Adrenal gland (tissue), 9 donors: ENCODE measurements at regions not wholly inside any gene's neighbourhood (a gene's known extent, or its start where the extent isn't known, plus 50 kb on each side); places are given as distances from the start of the nearest gene placed in this dataset.

Experiments used
- DNase-seq, 7 donors: peaks; one replicate each; pipeline ENCODE4 v3.0.0-alpha.2; 2019 to 2020
- H3K27ac ChIP-seq, 5 donors: fragments of 200-600 bp; sonication (generic) in 4 of 5; 1 replicate in 3 of 5; 2 replicates in 2 of 5; pipeline versions ENCODE4 v1.5.1 to v1.8.0; 2016 to 2020; ENCODE audit warnings: mild to moderate bottlenecking in 1 of 5
- H3K27me3 ChIP-seq: fragments of 200-600 bp; 2 replicates; pipeline ENCODE4 v1.8.0; 2021
- H3K36me3 ChIP-seq, 2 donors: fragments of 200-600 bp; replicated peaks in 1 of 2; 1 replicate in 1 of 2; 2 replicates in 1 of 2; pipeline versions ENCODE4 v1.5.1 to v1.8.0; 2018 to 2022
- H3K4me1 ChIP-seq, 2 donors: fragments of 200-600 bp; replicated peaks in 1 of 2; 1 replicate in 1 of 2; 2 replicates in 1 of 2; pipeline versions ENCODE4 v1.5.1 to v1.8.0; 2018 to 2021
- H3K4me3 ChIP-seq, 4 donors: fragments of 200-600 bp; sonication (generic) in 3 of 4; one replicate each; pipeline ENCODE4 v1.5.1; 2016 to 2018
- H3K9me3 ChIP-seq, 3 donors: fragments of 200-600 bp; sonication (generic) in 1 of 3; replicated peaks in 1 of 3; 1 replicate in 2 of 3; 2 replicates in 1 of 3; pipeline versions ENCODE4 v1.5.1 to v1.8.0; 2016 to 2021
- POLR2A ChIP-seq, 2 donors: fragments of 450-650 bp; IDR thresholded peaks; one replicate each; pipeline ENCODE4 v1.6.1; 2017; ENCODE audit warnings: antibody characterized with exemption in 2 of 2, mild to moderate bottlenecking in 2 of 2, moderate library complexity in 1 of 2
- WGBS, 4 donors: extraction: QIAGEN DNeasy Blood & Tissue Kit in 2 of 4; methylation state at CpG; one replicate each; pipeline versions ENCODE4 v1.1.5 to v1.1.7; 2013 to 2017; 5-methylcytosine and 5-hydroxymethylcytosine counted together
- intact Hi-C, 2 donors: fragments of 100-400 bp; cut with DNase I; formaldehyde crosslinking; loops; one replicate each; pipeline versions ENCODE4 v1.14.1 to v1.15.0; 2022 to 2023
- TF ChIP-seq, protein P1 (sequence below), 6 experiments: fragments of 450-650 bp in 4 of 6; fragments of 200-600 bp in 2 of 6; sonication (generic) in 1 of 6; IDR thresholded peaks; 1 replicate in 5 of 6; 2 replicates in 1 of 6; pipeline versions ENCODE4 v1.5.1 to v1.8.0; 2016 to 2021; ENCODE audit warnings: antibody characterized with exemption in 6 of 6, mild to moderate bottlenecking in 2 of 6, moderate library complexity in 1 of 6
- donor health status: healthy with polysubstance abuse.
- donor health status: Bipolar disorder and iron deficiency.
- donor health status: DM: yes; HTN: yes; CAD: no.
- donor health status: DM: no; HTN: no; CAD: no.
- donor health status: DM: no; HTN: no; CAD: no.

DNA sequence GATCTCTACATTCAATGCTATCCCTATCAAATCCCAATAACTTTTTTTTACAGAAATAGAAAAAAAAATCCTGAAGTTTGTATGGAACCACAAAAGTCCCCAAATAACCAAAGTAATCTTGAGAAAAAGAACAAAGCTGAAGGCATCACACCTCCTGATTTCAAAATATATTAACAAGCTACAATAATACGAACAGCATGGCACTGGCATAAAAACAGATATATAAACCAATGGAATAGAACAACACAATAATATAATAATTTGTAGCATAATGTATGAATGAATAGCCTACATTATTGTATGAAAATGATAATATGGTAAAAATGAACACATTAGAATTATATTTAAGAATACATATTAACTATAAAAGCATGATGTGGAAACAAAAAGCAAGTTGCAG is 76.7 kb upstream of the TMC3 start:
- no peaks in the 10 kb centered on the region for H3K27me3 ChIP-seq
- no peaks in the 10 kb centered on the region for H3K4me1 ChIP-seq
- WGBS, 4 donors, result 72 to 92% (median 89%) methylated on average over 1 of the region's 1 CpG
- no peaks in the 10 kb centered on the region for H3K9me3 ChIP-seq
- intact Hi-C loops, result no loop called here
- no peak overlapping the region for H3K27ac ChIP-seq
- no peak for TF ChIP-seq POLR2A (IDR thresholded peaks at IDR 0.05)
- TF ChIP-seq, protein P1, sequence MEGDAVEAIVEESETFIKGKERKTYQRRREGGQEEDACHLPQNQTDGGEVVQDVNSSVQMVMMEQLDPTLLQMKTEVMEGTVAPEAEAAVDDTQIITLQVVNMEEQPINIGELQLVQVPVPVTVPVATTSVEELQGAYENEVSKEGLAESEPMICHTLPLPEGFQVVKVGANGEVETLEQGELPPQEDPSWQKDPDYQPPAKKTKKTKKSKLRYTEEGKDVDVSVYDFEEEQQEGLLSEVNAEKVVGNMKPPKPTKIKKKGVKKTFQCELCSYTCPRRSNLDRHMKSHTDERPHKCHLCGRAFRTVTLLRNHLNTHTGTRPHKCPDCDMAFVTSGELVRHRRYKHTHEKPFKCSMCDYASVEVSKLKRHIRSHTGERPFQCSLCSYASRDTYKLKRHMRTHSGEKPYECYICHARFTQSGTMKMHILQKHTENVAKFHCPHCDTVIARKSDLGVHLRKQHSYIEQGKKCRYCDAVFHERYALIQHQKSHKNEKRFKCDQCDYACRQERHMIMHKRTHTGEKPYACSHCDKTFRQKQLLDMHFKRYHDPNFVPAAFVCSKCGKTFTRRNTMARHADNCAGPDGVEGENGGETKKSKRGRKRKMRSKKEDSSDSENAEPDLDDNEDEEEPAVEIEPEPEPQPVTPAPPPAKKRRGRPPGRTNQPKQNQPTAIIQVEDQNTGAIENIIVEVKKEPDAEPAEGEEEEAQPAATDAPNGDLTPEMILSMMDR (IDR thresholded peaks at IDR 0.05), result no peak
- no peak overlapping the region for H3K4me3 ChIP-seq
- H3K36me3 ChIP-seq, result no peaks in the 10 kb centered on the region
- no peak for DNase-seq

DNA sequence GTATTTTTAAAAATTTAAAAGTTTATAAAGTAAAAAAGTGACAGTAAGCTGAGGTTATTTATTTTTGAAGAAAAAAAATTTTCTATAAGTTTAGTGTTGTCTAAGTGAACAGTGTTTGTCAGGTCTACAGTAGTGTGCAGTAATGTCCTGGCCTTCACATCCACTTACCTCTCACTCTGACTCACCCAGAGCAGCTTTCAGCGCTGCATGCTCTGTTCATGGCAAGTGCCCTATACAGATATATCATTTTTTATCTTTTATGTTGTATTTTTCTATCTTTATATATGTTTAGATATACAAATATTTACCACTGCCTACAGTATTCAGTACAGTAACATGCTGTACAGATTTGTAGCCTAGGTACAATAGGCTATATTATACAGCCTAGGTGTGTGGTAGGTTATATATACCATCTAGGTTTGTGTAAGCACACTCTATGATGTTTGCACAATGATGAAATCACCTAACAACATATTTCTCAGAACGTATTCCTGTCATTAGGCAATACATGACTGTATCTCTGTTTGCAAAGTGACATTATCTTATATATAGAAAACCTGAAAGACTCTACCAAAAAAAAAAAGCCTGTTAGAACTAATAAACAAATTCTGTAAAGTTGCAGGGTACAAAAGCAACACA is 75.9 kb upstream of the TMC3 start:
- TF ChIP-seq, protein P1 (IDR thresholded peaks at IDR 0.05), result no peak
- TF ChIP-seq POLR2A (IDR thresholded peaks at IDR 0.05), result no peak
- 56 to 68% (median 61%) methylated on average over 2 of the region's 2 CpGs for WGBS, 4 donors
- intact Hi-C loops, result no loop called here
- Histone ChIP-seq H3K36me3 (no peaks in the 10 kb centered on the region), H3K9me3 (no peaks in the 10 kb centered on the region), H3K4me1 (no peaks in the 10 kb centered on the region), H3K27me3 (no peaks in the 10 kb centered on the region), H3K27ac (no peak overlapping the region), H3K4me3 (no peak overlapping the region)
- no peak for DNase-seq

DNA sequence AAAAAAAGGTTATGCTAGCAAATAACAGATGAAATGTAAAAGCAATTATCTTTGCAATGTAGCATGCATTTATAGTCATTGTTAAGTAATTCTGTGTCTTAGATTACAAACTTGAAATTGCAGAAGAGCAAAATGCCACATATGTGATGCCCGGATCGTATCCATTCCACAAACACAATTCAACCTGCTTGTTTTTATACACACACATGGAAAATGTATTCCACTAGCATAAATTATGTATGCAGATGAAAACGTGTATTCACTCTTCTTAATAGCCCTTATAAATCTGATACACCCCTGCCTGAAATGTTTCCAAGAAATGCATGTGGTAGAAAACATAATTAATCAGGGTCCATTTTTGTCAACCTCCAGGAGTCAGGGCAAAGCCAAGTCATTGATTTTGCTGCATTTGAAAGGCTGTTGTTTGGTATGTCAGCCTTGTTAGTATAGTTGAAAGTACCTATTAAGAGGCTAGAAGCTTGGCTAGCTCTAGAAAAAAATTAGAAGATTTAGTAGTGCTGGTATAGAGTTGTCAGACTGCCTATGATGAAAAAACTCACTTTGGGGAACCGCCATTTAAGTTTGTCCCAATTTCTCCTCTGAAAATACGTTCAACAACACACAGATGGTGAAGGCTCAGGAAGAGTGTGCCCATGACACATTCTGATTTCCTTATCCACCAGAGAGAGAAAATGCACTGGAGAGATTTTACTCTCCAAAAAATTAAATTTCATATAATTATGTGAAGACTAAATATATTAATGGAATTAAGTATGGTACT is 69.2 kb upstream of the TMC3 start:
- no peak for DNase-seq
- no peaks in the 10 kb centered on the region for H3K4me1 ChIP-seq
- H3K27me3 ChIP-seq, result peaks cover 2% of the 10 kb centered on the region
- intact Hi-C loops, result no loop called here
- TF ChIP-seq POLR2A (IDR thresholded peaks at IDR 0.05), result no peak
- TF ChIP-seq, protein P1 (IDR thresholded peaks at IDR 0.05), result no peak
- no peak overlapping the region for H3K4me3 ChIP-seq
- 67 to 74% (median 71%) methylated on average over 5 of the region's 5 CpGs for WGBS, 4 donors
- no peak overlapping the region for H3K27ac ChIP-seq
- no peaks in the 10 kb centered on the region for H3K9me3 ChIP-seq
- H3K36me3 ChIP-seq, result no peaks in the 10 kb centered on the region

DNA sequence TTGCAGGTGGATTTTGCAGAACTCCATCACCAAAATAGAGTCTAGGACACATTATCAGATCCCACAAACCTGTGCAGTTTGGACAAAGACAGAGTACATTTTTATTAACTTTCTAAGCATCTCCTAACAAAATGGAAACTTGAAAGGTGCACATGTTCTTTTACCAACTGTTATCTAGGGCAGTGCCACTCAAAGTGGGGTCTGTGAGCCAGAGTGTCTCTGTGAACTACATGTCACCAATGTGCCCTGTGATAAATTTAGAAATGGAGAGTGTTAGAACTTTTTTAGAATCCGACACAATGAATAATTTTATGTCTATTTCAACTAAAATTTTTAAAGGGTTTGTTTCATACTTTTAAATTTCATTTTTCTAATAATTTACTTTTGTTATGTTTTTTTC is 68.4 kb upstream of the TMC3 start:
- no peak for DNase-seq
- Histone ChIP-seq H3K9me3 (no peaks in the 10 kb centered on the region), H3K27me3 (peaks cover 4% of the 10 kb centered on the region), H3K4me1 (no peaks in the 10 kb centered on the region), H3K4me3 (no peak overlapping the region), H3K36me3 (no peaks in the 10 kb centered on the region), H3K27ac (no peak overlapping the region)
- WGBS, 4 donors, result 68 to 80% (median 73%) methylated on average over 1 of the region's 1 CpG
- intact Hi-C loops, result no loop called here
- TF ChIP-seq, protein P1 (IDR thresholded peaks at IDR 0.05), result no peak
- TF ChIP-seq POLR2A (IDR thresholded peaks at IDR 0.05), result no peak
